HEK293 (cell line): ENCODE measurements at regions not wholly inside any gene's neighbourhood (a gene's known extent, or its start where the extent isn't known, plus 50 kb on each side); places are given as distances from the start of the nearest gene placed in this dataset.

Source experiments
- CTCF ChIA-PET: fragments of 350-600 bp; formaldehyde crosslinking; extraction: SDS; loops from one replicate; lab custom pipeline; 2021; ENCODE audit warnings: antibody characterized with exemption; lab: Yijun Ruan, JAX
- POLR2A ChIA-PET: fragments of 300-600 bp; formaldehyde crosslinking; extraction: SDS; loops from one replicate; lab custom pipeline; 2020; ENCODE audit warnings: antibody characterized with exemption, inconsistent platforms; lab: Yijun Ruan, JAX
- H3K27ac ChIP-seq: fragments of 200-500 bp; sonication (Bioruptor generic); 2 replicates; pipeline ENCODE4 v1.5.1; 2014; ENCODE audit warnings: low read depth, low read length, control low read depth, inconsistent platforms; ENCODE audit errors: extremely low read depth
- H3K36me3 ChIP-seq, 2 experiments: fragments of 200-500 bp in 1 of 2; sonication (Bioruptor generic) in 1 of 2; 1 replicate in 1 of 2; 2 replicates in 1 of 2; pipeline ENCODE4 v1.5.1; 2014 to 2017; ENCODE audit warnings: inconsistent platforms in 2 of 2, low read length in 2 of 2; ENCODE audit not compliant: control insufficient read depth in 2 of 2, insufficient read depth in 1 of 2
- H3K4me1 ChIP-seq: fragments of 200-500 bp; sonication (Bioruptor generic); 2 replicates; pipeline ENCODE4 v1.5.1; 2014; ENCODE audit warnings: mild to moderate bottlenecking, low read length, inconsistent platforms; ENCODE audit not compliant: control insufficient read depth, insufficient read depth
- H3K4me3 ChIP-seq: 2 replicates; pipeline ENCODE4 v1.5.1; 2011; ENCODE audit warnings: low read depth, mild to moderate bottlenecking, control low read depth, low read length, moderate library complexity
- H3K9me3 ChIP-seq: fragments of 200-500 bp; sonication (Bioruptor generic); 2 replicates; pipeline ENCODE4 v1.5.1; 2014; ENCODE audit warnings: low read depth, low read length, inconsistent platforms; ENCODE audit not compliant: control insufficient read depth, insufficient read depth
- KLF1 ChIP-seq: fragments of 450-650 bp; formaldehyde crosslinking; IDR thresholded peaks from 2 replicates; pipeline ENCODE4 v1.5.1; 2016; ENCODE audit warnings: missing biosample characterization, missing genetic modification characterization
- OVOL3 ChIP-seq: fragments of 450-650 bp; formaldehyde crosslinking; IDR thresholded peaks from 2 replicates; pipeline ENCODE4 v1.5.1; 2016; ENCODE audit warnings: missing biosample characterization, missing genetic modification characterization
- SALL2 ChIP-seq: fragments of 450-650 bp; formaldehyde crosslinking; IDR thresholded peaks from 2 replicates; pipeline ENCODE4 v1.5.0; 2017; ENCODE audit warnings: missing biosample characterization, mild to moderate bottlenecking, missing genetic modification characterization, borderline replicate concordance
- SETDB1 ChIP-seq: IDR thresholded peaks from one replicate; pipeline ENCODE4 v1.6.1; 2017; ENCODE audit warnings: mild to moderate bottlenecking, low read length, moderate library complexity, mixed read lengths; ENCODE audit not compliant: insufficient read length
- SP2 ChIP-seq: fragments of 450-650 bp; formaldehyde crosslinking; IDR thresholded peaks from 2 replicates; pipeline ENCODE4 v1.5.1; 2016; ENCODE audit warnings: missing biosample characterization, missing genetic modification characterization
- ZFHX2 ChIP-seq: fragments of 450-650 bp; formaldehyde crosslinking; conservative IDR thresholded peaks from 2 replicates; pipeline ENCODE4 v1.5.1; 2016; ENCODE audit warnings: missing biosample characterization, missing genetic modification characterization
- ZFP37 ChIP-seq: fragments of 450-650 bp; formaldehyde crosslinking; IDR thresholded peaks from 2 replicates; pipeline ENCODE4 v1.5.1; 2016; ENCODE audit warnings: missing biosample characterization, missing genetic modification characterization
- ZFP41 ChIP-seq: fragments of 450-650 bp; formaldehyde crosslinking; IDR thresholded peaks from 2 replicates; pipeline ENCODE4 v1.5.1; 2016; ENCODE audit warnings: missing biosample characterization, missing genetic modification characterization, borderline replicate concordance
- ZNF133 ChIP-seq: fragments of 450-650 bp; formaldehyde crosslinking; IDR thresholded peaks from 2 replicates; pipeline ENCODE4 v1.5.1; 2016; ENCODE audit warnings: missing biosample characterization, missing genetic modification characterization
- ZNF18 ChIP-seq: fragments of 450-650 bp; formaldehyde crosslinking; IDR thresholded peaks from 2 replicates; pipeline ENCODE4 v1.5.1; 2016; ENCODE audit warnings: missing biosample characterization, missing genetic modification characterization
- ZNF221 ChIP-seq: fragments of 450-650 bp; formaldehyde crosslinking; IDR thresholded peaks from 2 replicates; pipeline ENCODE4 v1.5.1; 2017; ENCODE audit warnings: missing biosample characterization, missing genetic modification characterization, borderline replicate concordance
- ZNF248 ChIP-seq: fragments of 450-650 bp; formaldehyde crosslinking; IDR thresholded peaks from 2 replicates; pipeline ENCODE4 v1.5.1; 2017; ENCODE audit warnings: missing biosample characterization, missing genetic modification characterization
- ZNF280D ChIP-seq: fragments of 450-650 bp; formaldehyde crosslinking; IDR thresholded peaks from 2 replicates; pipeline ENCODE4 v1.5.1; 2016; ENCODE audit warnings: missing biosample characterization, missing genetic modification characterization
- ZNF37A ChIP-seq: fragments of 450-650 bp; IDR thresholded peaks from 2 replicates; pipeline ENCODE4 v1.5.1; 2018; ENCODE audit warnings: missing biosample characterization, missing genetic modification characterization
- ZNF658 ChIP-seq: fragments of 450-650 bp; formaldehyde crosslinking; IDR thresholded peaks from 2 replicates; pipeline ENCODE4; 2016; ENCODE audit warnings: missing biosample characterization, missing genetic modification characterization
- ZNF664 ChIP-seq: fragments of 450-650 bp; formaldehyde crosslinking; IDR thresholded peaks from 2 replicates; pipeline ENCODE4 v1.5.1; 2016; ENCODE audit warnings: missing biosample characterization, missing genetic modification characterization
- TF ChIP-seq, protein P1 (sequence below): fragments of 450-650 bp; formaldehyde crosslinking; IDR thresholded peaks from 2 replicates; pipeline ENCODE4 v1.5.1; 2016; ENCODE audit warnings: missing biosample characterization, missing genetic modification characterization
- TF ChIP-seq, protein P2 (sequence below): fragments of 450-650 bp; formaldehyde crosslinking; IDR thresholded peaks from 2 replicates; pipeline ENCODE4 v1.5.1; 2017; ENCODE audit warnings: missing biosample characterization, missing genetic modification characterization
- TF ChIP-seq, protein P3 (sequence below): fragments of 450-650 bp; formaldehyde crosslinking; IDR thresholded peaks from 2 replicates; pipeline ENCODE4 v1.5.1; 2016; ENCODE audit warnings: missing biosample characterization, missing genetic modification characterization

DNA sequence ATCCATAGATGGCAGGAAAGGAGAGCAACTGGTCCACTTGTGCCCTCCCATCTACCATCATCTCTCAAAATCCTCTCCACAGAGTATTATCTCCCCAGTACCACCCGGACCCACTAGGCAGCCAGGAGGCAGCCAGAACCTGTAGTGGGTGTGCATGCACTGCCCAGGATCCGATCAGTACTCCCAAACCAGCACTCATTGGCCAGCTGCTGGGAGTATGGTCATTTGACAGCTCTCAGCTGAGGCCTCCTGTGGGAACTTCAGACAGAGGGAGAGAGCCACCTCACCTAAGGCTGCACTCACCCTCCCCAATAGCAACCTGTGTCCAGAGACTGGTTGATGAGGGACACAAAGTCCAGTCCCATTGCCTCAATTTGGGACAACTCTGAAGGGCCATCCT is 286.0 kb downstream of the TRIM36 start:
- no peaks in the 10 kb centered on the region for H3K9me3 ChIP-seq
- H3K27ac ChIP-seq, result no peak overlapping the region
- no peaks in the 10 kb centered on the region for H3K36me3 ChIP-seq
- H3K4me1 ChIP-seq, result no peaks in the 10 kb centered on the region
- TF ChIP-seq ZFP41 (tag by site-specific recombination) (no peak), SP2 (tag by site-specific recombination) (no peak), KLF1 (tag by site-specific recombination) (no peak), ZNF18 (tag by site-specific recombination) (no peak), ZNF221 (tag by site-specific recombination) (no peak), ZNF133 (tag by site-specific recombination) (no peak), SALL2 (tag by site-specific recombination) (no peak), ZFHX2 (no peak), OVOL3 (tag by site-specific recombination) (no peak), ZNF658 (tag by site-specific recombination) (no peak), ZNF37A (no peak), ZFP37 (no peak), ZNF280D (tag by site-specific recombination) (no peak), ZNF248 (no peak), SETDB1 (no peak), ZNF664 (tag by site-specific recombination) (no peak)
- TF ChIP-seq, protein P1, sequence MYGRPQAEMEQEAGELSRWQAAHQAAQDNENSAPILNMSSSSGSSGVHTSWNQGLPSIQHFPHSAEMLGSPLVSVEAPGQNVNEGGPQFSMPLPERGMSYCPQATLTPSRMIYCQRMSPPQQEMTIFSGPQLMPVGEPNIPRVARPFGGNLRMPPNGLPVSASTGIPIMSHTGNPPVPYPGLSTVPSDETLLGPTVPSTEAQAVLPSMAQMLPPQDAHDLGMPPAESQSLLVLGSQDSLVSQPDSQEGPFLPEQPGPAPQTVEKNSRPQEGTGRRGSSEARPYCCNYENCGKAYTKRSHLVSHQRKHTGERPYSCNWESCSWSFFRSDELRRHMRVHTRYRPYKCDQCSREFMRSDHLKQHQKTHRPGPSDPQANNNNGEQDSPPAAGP (tag by site-specific recombination), result no peak
- TF ChIP-seq, protein P2, sequence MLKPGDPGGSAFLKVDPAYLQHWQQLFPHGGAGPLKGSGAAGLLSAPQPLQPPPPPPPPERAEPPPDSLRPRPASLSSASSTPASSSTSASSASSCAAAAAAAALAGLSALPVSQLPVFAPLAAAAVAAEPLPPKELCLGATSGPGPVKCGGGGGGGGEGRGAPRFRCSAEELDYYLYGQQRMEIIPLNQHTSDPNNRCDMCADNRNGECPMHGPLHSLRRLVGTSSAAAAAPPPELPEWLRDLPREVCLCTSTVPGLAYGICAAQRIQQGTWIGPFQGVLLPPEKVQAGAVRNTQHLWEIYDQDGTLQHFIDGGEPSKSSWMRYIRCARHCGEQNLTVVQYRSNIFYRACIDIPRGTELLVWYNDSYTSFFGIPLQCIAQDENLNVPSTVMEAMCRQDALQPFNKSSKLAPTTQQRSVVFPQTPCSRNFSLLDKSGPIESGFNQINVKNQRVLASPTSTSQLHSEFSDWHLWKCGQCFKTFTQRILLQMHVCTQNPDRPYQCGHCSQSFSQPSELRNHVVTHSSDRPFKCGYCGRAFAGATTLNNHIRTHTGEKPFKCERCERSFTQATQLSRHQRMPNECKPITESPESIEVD, result no peak
- TF ChIP-seq, protein P3, sequence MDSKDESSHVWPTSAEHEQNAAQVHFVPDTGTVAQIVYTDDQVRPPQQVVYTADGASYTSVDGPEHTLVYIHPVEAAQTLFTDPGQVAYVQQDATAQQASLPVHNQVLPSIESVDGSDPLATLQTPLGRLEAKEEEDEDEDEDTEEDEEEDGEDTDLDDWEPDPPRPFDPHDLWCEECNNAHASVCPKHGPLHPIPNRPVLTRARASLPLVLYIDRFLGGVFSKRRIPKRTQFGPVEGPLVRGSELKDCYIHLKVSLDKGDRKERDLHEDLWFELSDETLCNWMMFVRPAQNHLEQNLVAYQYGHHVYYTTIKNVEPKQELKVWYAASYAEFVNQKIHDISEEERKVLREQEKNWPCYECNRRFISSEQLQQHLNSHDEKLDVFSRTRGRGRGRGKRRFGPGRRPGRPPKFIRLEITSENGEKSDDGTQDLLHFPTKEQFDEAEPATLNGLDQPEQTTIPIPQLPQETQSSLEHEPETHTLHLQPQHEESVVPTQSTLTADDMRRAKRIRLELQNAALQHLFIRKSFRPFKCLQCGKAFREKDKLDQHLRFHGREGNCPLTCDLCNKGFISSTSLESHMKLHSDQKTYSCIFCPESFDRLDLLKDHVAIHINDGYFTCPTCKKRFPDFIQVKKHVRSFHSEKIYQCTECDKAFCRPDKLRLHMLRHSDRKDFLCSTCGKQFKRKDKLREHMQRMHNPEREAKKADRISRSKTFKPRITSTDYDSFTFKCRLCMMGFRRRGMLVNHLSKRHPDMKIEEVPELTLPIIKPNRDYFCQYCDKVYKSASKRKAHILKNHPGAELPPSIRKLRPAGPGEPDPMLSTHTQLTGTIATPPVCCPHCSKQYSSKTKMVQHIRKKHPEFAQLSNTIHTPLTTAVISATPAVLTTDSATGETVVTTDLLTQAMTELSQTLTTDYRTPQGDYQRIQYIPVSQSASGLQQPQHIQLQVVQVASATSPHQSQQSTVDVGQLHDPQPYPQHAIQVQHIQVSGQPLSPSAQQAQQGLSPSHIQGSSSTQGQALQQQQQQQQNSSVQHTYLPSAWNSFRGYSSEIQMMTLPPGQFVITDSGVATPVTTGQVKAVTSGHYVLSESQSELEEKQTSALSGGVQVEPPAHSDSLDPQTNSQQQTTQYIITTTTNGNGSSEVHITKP (tag by site-specific recombination), result no peak
- POLR2A ChIA-PET, result no interaction called here
- no peak overlapping the region for H3K4me3 ChIP-seq
- CTCF ChIA-PET, result no interaction called here
